ENCODE measurements at regions not wholly inside any gene's neighbourhood (a gene's known extent, or its start where the extent isn't known, plus 50 kb on each side); places are given as distances from the start of the nearest gene placed in this dataset.
"Not testable (repeated sequence)": the region's sequence is repeated elsewhere in the genome, so short reads cannot be mapped to it uniquely, and the experiment has no call there.

- H3K4me1 ChIP-seq (ENCODE audit: low read depth) = no peaks in the 10 kb centered on the region
- H3K4me3 ChIP-seq = no peak overlapping the region
- no peak overlapping the region for H3K27ac ChIP-seq
- H3K27me3 ChIP-seq = no peaks in the 10 kb centered on the region
- H3K9me3 ChIP-seq (ENCODE audit: low read depth) = peaks cover 3% of the 10 kb centered on the region
- no peaks in the 10 kb centered on the region for H3K36me3 ChIP-seq
- TF ChIP-seq CTCF (IDR thresholded peaks at IDR 0.05; ENCODE audit: low read depth, low read length) = no peak
- DNase-seq (ENCODE audit: low read depth in 1 of 2, low spot score in 1 of 2) = no peak
These were observed 892.7 kb upstream of the ZNF722 start for GRCh38 chr7:63105978-63106377.

- H3K9me3 ChIP-seq (ENCODE audit: low read depth) = peaks cover 3% of the 10 kb centered on the region
- H3K4me1 ChIP-seq (ENCODE audit: low read depth) = no peaks in the 10 kb centered on the region
- H3K4me3 ChIP-seq = no peak overlapping the region
- H3K27ac ChIP-seq = no peak overlapping the region
- H3K36me3 ChIP-seq = no peaks in the 10 kb centered on the region
- DNase-seq (ENCODE audit: low read depth in 1 of 2, low spot score in 1 of 2) = no peak
- no peak for TF ChIP-seq CTCF (IDR thresholded peaks at IDR 0.05; ENCODE audit: low read depth, low read length)
- H3K27me3 ChIP-seq = no peaks in the 10 kb centered on the region
These were observed 891.9 kb upstream of the ZNF722 start for GRCh38 chr7:63106506-63107388.

GRCh38 chr7:63111511-63111910, 887.1 kb upstream of the ZNF722 start:
- not testable (repeated sequence) for DNase-seq (ENCODE audit: low read depth in 1 of 2, low spot score in 1 of 2); H3K27ac ChIP-seq; H3K4me3 ChIP-seq; H3K36me3 ChIP-seq; H3K27me3 ChIP-seq; H3K9me3 ChIP-seq (ENCODE audit: low read depth); H3K4me1 ChIP-seq (ENCODE audit: low read depth)

GRCh38 chr7:63112764-63113712, 885.6 kb upstream of the ZNF722 start:
- no peaks in the 10 kb centered on the region for H3K9me3 ChIP-seq (ENCODE audit: low read depth)
- H3K27ac ChIP-seq = no peak overlapping the region
- H3K4me3 ChIP-seq = no peak overlapping the region
- no peak for DNase-seq (ENCODE audit: low read depth in 1 of 2, low spot score in 1 of 2)
- TF ChIP-seq CTCF (IDR thresholded peaks at IDR 0.05; ENCODE audit: low read depth, low read length) = no peak
- H3K36me3 ChIP-seq = no peaks in the 10 kb centered on the region
- no peaks in the 10 kb centered on the region for H3K4me1 ChIP-seq (ENCODE audit: low read depth)
- H3K27me3 ChIP-seq = no peaks in the 10 kb centered on the region

- Histone ChIP-seq H3K36me3 (no peaks in the 10 kb centered on the region), H3K27ac (no peak overlapping the region), H3K9me3 (ENCODE audit: low read depth) (no peaks in the 10 kb centered on the region), H3K4me3 (no peak overlapping the region), H3K4me1 (ENCODE audit: low read depth) (no peaks in the 10 kb centered on the region), H3K27me3 (no peaks in the 10 kb centered on the region)
- no peak for TF ChIP-seq CTCF (IDR thresholded peaks at IDR 0.05; ENCODE audit: low read depth, low read length)
- no peak for DNase-seq (ENCODE audit: low read depth in 1 of 2, low spot score in 1 of 2)
These were observed 884.9 kb upstream of the ZNF722 start for GRCh38 chr7:63113713-63114285.

All from cardiac muscle cell (in vitro differentiated cells and primary cell).